Karpas-422 (cell line): ENCODE measurements at regions not wholly inside any gene's neighbourhood (a gene's known extent, or its start where the extent isn't known, plus 50 kb on each side); places are given as distances from the start of the nearest gene placed in this dataset. TPM values are rescaled to one million over a fixed set of nuclear protein-coding genes. Genes with fewer than 3 reads are reported as not detected.

Source experiments
- DNase-seq: peaks from one replicate; pipeline ENCODE4 v3.0.0-alpha.2; 2015
- H2AFZ ChIP-seq: fragments of 200-600 bp; sonication (generic); 2 replicates; pipeline ENCODE4 v1.6.1; 2014; ENCODE audit warnings: antibody characterized with exemption, low read length, mixed read lengths
- H3K27ac ChIP-seq: fragments of 200-600 bp; sonication (generic); 2 replicates; pipeline ENCODE4 v1.5.1; 2014; ENCODE audit warnings: mild to moderate bottlenecking, low read length, moderate library complexity
- H3K27me3 ChIP-seq: fragments of 200-600 bp; sonication (generic); 2 replicates; pipeline ENCODE4 v1.6.1; 2014; ENCODE audit warnings: low read length, mixed read lengths
- H3K36me3 ChIP-seq: fragments of 200-600 bp; sonication (generic); 2 replicates; pipeline ENCODE4 v1.6.1; 2014; ENCODE audit warnings: low read length, mixed read lengths; ENCODE audit not compliant: insufficient read depth
- H3K4me1 ChIP-seq: fragments of 200-600 bp; sonication (generic); 2 replicates; pipeline ENCODE4 v1.6.1; 2014; ENCODE audit warnings: mild to moderate bottlenecking, low read length, mixed read lengths
- H3K4me2 ChIP-seq: fragments of 200-600 bp; sonication (generic); 2 replicates; pipeline ENCODE4 v1.6.1; 2014; ENCODE audit warnings: low read length, low read depth, mild to moderate bottlenecking; ENCODE audit not compliant: poor library complexity, severe bottlenecking
- H3K4me3 ChIP-seq: fragments of 200-600 bp; sonication (generic); 2 replicates; pipeline ENCODE4 v1.5.1; 2014; ENCODE audit warnings: mild to moderate bottlenecking, antibody characterized with exemption, low read length, mixed read lengths
- H3K79me2 ChIP-seq: fragments of 200-600 bp; sonication (generic); 2 replicates; pipeline ENCODE4 v1.6.1; 2014; ENCODE audit warnings: mild to moderate bottlenecking, low read length, mixed read lengths
- H3K9ac ChIP-seq: fragments of 200-600 bp; sonication (generic); 2 replicates; pipeline ENCODE4 v1.6.0; 2014; ENCODE audit warnings: low read length
- H3K9me2 ChIP-seq: fragments of 200-600 bp; sonication (generic), shearing (Covaris generic); replicated peaks from 2 replicates; pipeline ENCODE4 v1.6.0; 2014; ENCODE audit warnings: mild to moderate bottlenecking, low read length, moderate library complexity; ENCODE audit not compliant: insufficient read depth
- H3K9me3 ChIP-seq: fragments of 300-700, 200-600 bp; sonication (generic); 2 replicates; pipeline ENCODE4 v1.6.1; 2014; ENCODE audit warnings: low read length, mixed read lengths
- H4K20me1 ChIP-seq: fragments of 200-600 bp; sonication (generic); 2 replicates; pipeline ENCODE4 v1.6.1; 2014; ENCODE audit warnings: mild to moderate bottlenecking, antibody characterized with exemption, low read length, low read depth; ENCODE audit not compliant: insufficient read depth
- small RNA-seq: library from RNA; depleted of rRNA; stranded (forward); fragments of <200 nt; gene quantifications from one replicate; pipeline ENCODE3, GENCODE V24; 2014

GRCh38 chr6:8494730-8495129 lies 59.4 kb upstream of the SLC35B3 start:
- no peak for DNase-seq
- H2AFZ ChIP-seq: no peak overlapping the region
- no peaks in the 10 kb centered on the region for H3K27me3 ChIP-seq
- H3K9me3 ChIP-seq: no peaks in the 10 kb centered on the region
- no peaks in the 10 kb centered on the region for H3K9me2 ChIP-seq
- no peaks in the 10 kb centered on the region for H3K79me2 ChIP-seq
- no peaks in the 10 kb centered on the region for H3K4me1 ChIP-seq
- H3K27ac ChIP-seq: no peak overlapping the region
- H4K20me1 ChIP-seq: no peaks in the 10 kb centered on the region
- no peak overlapping the region for H3K9ac ChIP-seq
- H3K36me3 ChIP-seq: no peaks in the 10 kb centered on the region
- no peak overlapping the region for H3K4me2 ChIP-seq
- H3K4me3 ChIP-seq: no peak overlapping the region

GRCh38 chr6:8492536-8493133 lies 57.3 kb upstream of the SLC35B3 start:
- Histone ChIP-seq H3K79me2 (no peaks in the 10 kb centered on the region), H3K27ac (no peak overlapping the region), H2AFZ (no peak overlapping the region), H3K9ac (no peak overlapping the region), H3K4me1 (no peaks in the 10 kb centered on the region), H3K9me2 (no peaks in the 10 kb centered on the region), H4K20me1 (no peaks in the 10 kb centered on the region), H3K4me2 (no peak overlapping the region), H3K9me3 (no peaks in the 10 kb centered on the region), H3K36me3 (no peaks in the 10 kb centered on the region), H3K4me3 (no peak overlapping the region), H3K27me3 (no peaks in the 10 kb centered on the region)
- DNase-seq: no peak

Small RNAs in the stretch of these regions (small RNA-seq; reads per million reads assigned to genes)
- gene RF02101 (not detected), gene RNU6ATAC21P (not detected)
